Activated CD8-positive, alpha-beta T cell treated with anti-CD3 and anti-CD28 coated beads for 36 hours (primary cell): ENCODE measurements at regions not wholly inside any gene's neighbourhood (a gene's known extent, or its start where the extent isn't known, plus 50 kb on each side); places are given as distances from the start of the nearest gene placed in this dataset.

Experiments
- ATAC-seq: fragments of 200-7000 bp; cut with Tn5 transposase; one replicate; pipeline ENCODE4 v1.10.0; 2021; ENCODE audit warnings: mild to moderate bottlenecking, moderate library complexity
- CTCF ChIA-PET: fragments of 350-600 bp; sonication (Branson Sonifier 250); formaldehyde crosslinking; loops from one replicate; lab custom pipeline; 2021; ENCODE audit warnings: antibody characterized with exemption; lab: Charles Lee
- POLR2A ChIA-PET: fragments of 350-600 bp; sonication (Branson Sonifier 250); formaldehyde crosslinking; loops from one replicate; lab custom pipeline; 2021; ENCODE audit warnings: antibody characterized with exemption; lab: Charles Lee
- DNase-seq: peaks from one replicate; pipeline ENCODE4 v3.0.0-alpha.2; 2020
- H3K27ac Mint-ChIP-seq: one replicate; pipeline ENCODE4 v1.8.0; 2021; ENCODE audit warnings: mild to moderate bottlenecking, mixed read lengths
- H3K27me3 Mint-ChIP-seq: one replicate; pipeline ENCODE4 v1.8.0; 2021; ENCODE audit warnings: mixed read lengths
- H3K36me3 Mint-ChIP-seq: one replicate; pipeline ENCODE4 v1.8.0; 2021; ENCODE audit warnings: low read depth, mixed read lengths
- H3K4me1 Mint-ChIP-seq: one replicate; pipeline ENCODE4 v1.8.0; 2021; ENCODE audit warnings: low read depth, mixed read lengths
- H3K4me3 Mint-ChIP-seq: one replicate; pipeline ENCODE4 v1.8.0; 2021; ENCODE audit warnings: mild to moderate bottlenecking, moderate library complexity, mixed read lengths
- H3K9me3 Mint-ChIP-seq: one replicate; pipeline ENCODE4 v1.8.0; 2021; ENCODE audit warnings: mixed read lengths
- CTCF ChIP-seq: fragments of 200-600 bp; IDR thresholded peaks from one replicate; pipeline ENCODE4 v1.8.0; 2022; ENCODE audit warnings: antibody characterized with exemption, mild to moderate bottlenecking
- intact Hi-C: fragments of 100-400 bp; cut with micrococcal nuclease; formaldehyde crosslinking; loops from one replicate; pipeline ENCODE4 v1.10.0; 2022

- no peak for DNase-seq
- Mint-ChIP-seq H3K36me3 (no peaks in the 10 kb centered on the region), H3K4me3 (no peak overlapping the region), H3K27ac (no peak overlapping the region), H3K9me3 (no peaks in the 10 kb centered on the region), H3K4me1 (no peaks in the 10 kb centered on the region), H3K27me3 (no peaks in the 10 kb centered on the region)
- CTCF ChIA-PET, result no interaction called here
- intact Hi-C loops, result no loop called here
- no peak for ATAC-seq
- no peak for TF ChIP-seq CTCF
- POLR2A ChIA-PET, result no interaction called here
Observed at GRCh38 chr2:204495381-204495780, 49.9 kb upstream of the PARD3B start.
